Hepatocyte (in vitro differentiated cells): ENCODE measurements at regions not wholly inside any gene's neighbourhood (a gene's known extent, or its start where the extent isn't known, plus 50 kb on each side); places are given as distances from the start of the nearest gene placed in this dataset.
A peak's percentile ranks its signal among the peaks of the same experiment; 100 is the strongest.

ENCODE experiments used
- DNase-seq: peaks from one replicate; pipeline ENCODE4 v3.0.0-alpha.2; 2016; ENCODE audit warnings: low spot score
- H2AFZ ChIP-seq: fragments of 200-600 bp; sonication (generic); 2 replicates; pipeline ENCODE4 v1.6.0; 2016; ENCODE audit warnings: antibody characterized with exemption, mild to moderate bottlenecking
- H3K27ac ChIP-seq: fragments of 200-600 bp; sonication (generic); 2 replicates; pipeline ENCODE4 v1.5.1; 2016; ENCODE audit warnings: mild to moderate bottlenecking
- H3K27me3 ChIP-seq: fragments of 200-600 bp; sonication (generic); 2 replicates; pipeline ENCODE4 v1.6.1; 2016
- H3K36me3 ChIP-seq: fragments of 200-600 bp; sonication (generic); replicated peaks from 2 replicates; pipeline ENCODE4 v1.5.1; 2016; ENCODE audit warnings: low read depth; ENCODE audit not compliant: insufficient read depth
- H3K4me1 ChIP-seq: fragments of 200-600 bp; sonication (generic); 2 replicates; pipeline ENCODE4 v1.5.1; 2016; ENCODE audit warnings: mild to moderate bottlenecking, moderate library complexity; ENCODE audit not compliant: insufficient read depth
- H3K4me2 ChIP-seq: fragments of 200-600 bp; sonication (generic); 2 replicates; pipeline ENCODE4 v1.6.0; 2016
- H3K4me3 ChIP-seq: fragments of 200-600 bp; sonication (generic); 2 replicates; pipeline ENCODE4 v1.5.1; 2016; ENCODE audit warnings: mild to moderate bottlenecking
- H3K79me2 ChIP-seq: fragments of 200-600 bp; sonication (generic); 2 replicates; pipeline ENCODE4 v1.6.0; 2017; ENCODE audit warnings: mild to moderate bottlenecking
- H3K9me2 ChIP-seq: fragments of 200-600 bp; sonication (generic); replicated peaks from 2 replicates; pipeline ENCODE4 v1.6.0; 2017; ENCODE audit warnings: mild to moderate bottlenecking; ENCODE audit not compliant: insufficient read depth
- H3K9me3 ChIP-seq: fragments of 200-600 bp; sonication (generic); 2 replicates; pipeline ENCODE4 v1.5.1; 2016; ENCODE audit warnings: low read depth, mild to moderate bottlenecking
- H4K20me1 ChIP-seq: fragments of 200-600 bp; sonication (generic); 2 replicates; pipeline ENCODE4 v1.6.0; 2016; ENCODE audit warnings: mild to moderate bottlenecking; ENCODE audit not compliant: insufficient read depth, poor library complexity, severe bottlenecking
- CTCF ChIP-seq: fragments of 200-600 bp; sonication (generic); IDR thresholded peaks from 2 replicates; pipeline ENCODE4 v1.5.1; 2016; ENCODE audit warnings: antibody characterized with exemption, mild to moderate bottlenecking; ENCODE audit not compliant: poor library complexity
- EZH2 ChIP-seq: fragments of 200-600 bp; sonication (generic); IDR thresholded peaks from 2 replicates; pipeline ENCODE4 v1.6.1; 2016; ENCODE audit warnings: antibody characterized with exemption, mild to moderate bottlenecking, borderline replicate concordance
- EZH2phosphoT487 ChIP-seq: fragments of 200-600 bp; sonication (generic); IDR thresholded peaks from one replicate; pipeline ENCODE4 v1.6.1; 2018; ENCODE audit warnings: antibody characterized with exemption, mild to moderate bottlenecking, low read depth, moderate library complexity; ENCODE audit not compliant: unreplicated experiment, severe bottlenecking
- WGBS: methylation state at CpG from one replicate; pipeline ENCODE4 v1.1.6; 2016; ENCODE audit warnings: low lambda C conversion rate; ENCODE audit errors: missing lambda C conversion rate; 5-methylcytosine and 5-hydroxymethylcytosine counted together

GRCh38 chr17:77459018-77459755 lies 318.4 kb downstream of the SEC14L1 start:
- Histone ChIP-seq H3K4me1 (peaks cover 65% of the 10 kb centered on the region), H3K27ac (peak overlapping the region; percentile 96)
- WGBS = 93% methylated on average over 19 of the region's 19 CpGs

GRCh38 chr17:77460514-77461046 lies 319.8 kb downstream of the SEC14L1 start:
- Histone ChIP-seq H3K27ac (peak overlapping the region; percentile 96), H3K27me3 (no peaks in the 10 kb centered on the region), H3K36me3 (no peaks in the 10 kb centered on the region), H4K20me1 (peaks cover 56% of the 10 kb centered on the region), H3K9me3 (no peaks in the 10 kb centered on the region), H3K4me2 (peak overlapping the region; percentile 67), H3K9me2 (no peaks in the 10 kb centered on the region), H3K79me2 (peaks cover 99% of the 10 kb centered on the region), H3K4me3 (no peak overlapping the region), H2AFZ (no peak overlapping the region), H3K4me1 (peaks cover 62% of the 10 kb centered on the region)
- DNase-seq = no peak
- no peak for TF ChIP-seq CTCF
- TF ChIP-seq EZH2phosphoT487 = no peak
- 52% methylated on average over 9 of the region's 9 CpGs for WGBS

More at GRCh38 chr17:77459018-77459755, 318.4 kb downstream of the SEC14L1 start:
- H3K4me3 ChIP-seq = no peak overlapping the region
- H3K79me2 ChIP-seq = peaks cover 99% of the 10 kb centered on the region
- DNase-seq = no peak
- H3K9me2 ChIP-seq = no peaks in the 10 kb centered on the region
- no peak overlapping the region for H2AFZ ChIP-seq
- peaks cover 65% of the 10 kb centered on the region for H4K20me1 ChIP-seq
- H3K9me3 ChIP-seq = no peaks in the 10 kb centered on the region
- H3K27me3 ChIP-seq = no peaks in the 10 kb centered on the region
- H3K36me3 ChIP-seq = no peaks in the 10 kb centered on the region
- peak overlapping the region; percentile 0 for H3K4me2 ChIP-seq
- TF ChIP-seq EZH2phosphoT487 = no peak
- TF ChIP-seq CTCF = no peak
- TF ChIP-seq EZH2 = no peak

- peaks cover 99% of the 10 kb centered on the region for H3K79me2 ChIP-seq
- TF ChIP-seq CTCF = no peak
- TF ChIP-seq EZH2 = no peak
- TF ChIP-seq EZH2phosphoT487 = no peak
- no peaks in the 10 kb centered on the region for H3K9me2 ChIP-seq
- H3K4me2 ChIP-seq = no peak overlapping the region
- WGBS = 87% methylated on average over 16 of the region's 16 CpGs
- no peaks in the 10 kb centered on the region for H3K36me3 ChIP-seq
- peaks cover 50% of the 10 kb centered on the region for H4K20me1 ChIP-seq
- H3K4me3 ChIP-seq = no peak overlapping the region
- peak overlapping the region; percentile 96 for H3K27ac ChIP-seq
- peaks cover 66% of the 10 kb centered on the region for H3K4me1 ChIP-seq
- no peaks in the 10 kb centered on the region for H3K27me3 ChIP-seq
- no peaks in the 10 kb centered on the region for H3K9me3 ChIP-seq
- DNase-seq = no peak
- no peak overlapping the region for H2AFZ ChIP-seq
Measured at GRCh38 chr17:77461277-77462057, 320.7 kb downstream of the SEC14L1 start.
